ENCODE measurements at regions not wholly inside any gene's neighbourhood (a gene's known extent, or its start where the extent isn't known, plus 50 kb on each side); places are given as distances from the start of the nearest gene placed in this dataset.
"Not testable (repeated sequence)": the region's sequence is repeated elsewhere in the genome, so short reads cannot be mapped to it uniquely, and the experiment has no call there.

- Histone ChIP-seq H3K36me3 (ENCODE audit: control insufficient read depth, insufficient read depth, low read length) (no peaks in the 10 kb centered on the region), H3K27me3 (replicated peaks; ENCODE audit: control insufficient read depth, insufficient read depth, low read length) (no peaks in the 10 kb centered on the region; the same call in 1 of the 2 replicates), H3K4me3 (replicated peaks; ENCODE audit: low read depth, low read length) (no peak overlapping the region)
- DNase-seq (ENCODE audit: extremely low read depth, insufficient read length), result no peak
- no peak for TF ChIP-seq CTCF (IDR thresholded peaks at IDR 0.05; ENCODE audit: insufficient read depth, low read length, poor library complexity, severe bottlenecking)
These were observed 374.9 kb upstream of the CLINT1 start for GRCh38 chr5:158233735-158234322.

GRCh38 chr5:158227314-158227713, 368.4 kb upstream of the CLINT1 start:
- not testable (repeated sequence) for H3K27me3 ChIP-seq (replicated peaks; ENCODE audit: control insufficient read depth, insufficient read depth, low read length); H3K4me3 ChIP-seq (replicated peaks; ENCODE audit: low read depth, low read length); DNase-seq (ENCODE audit: extremely low read depth, insufficient read length); H3K36me3 ChIP-seq (ENCODE audit: control insufficient read depth, insufficient read depth, low read length)

- no peak for DNase-seq (ENCODE audit: extremely low read depth, insufficient read length)
- no peaks in the 10 kb centered on the region for H3K36me3 ChIP-seq (ENCODE audit: control insufficient read depth, insufficient read depth, low read length)
- TF ChIP-seq CTCF (IDR thresholded peaks at IDR 0.05; ENCODE audit: insufficient read depth, low read length, poor library complexity, severe bottlenecking), result no peak
- no peaks in the 10 kb centered on the region; the same call in 1 of the 2 replicates for H3K27me3 ChIP-seq (replicated peaks; ENCODE audit: control insufficient read depth, insufficient read depth, low read length)
- H3K4me3 ChIP-seq (replicated peaks; ENCODE audit: low read depth, low read length), result no peak overlapping the region
These were observed 367.6 kb upstream of the CLINT1 start for GRCh38 chr5:158226496-158226895.

GRCh38 chr5:158224253-158224652, 365.3 kb upstream of the CLINT1 start:
- H3K36me3 ChIP-seq (ENCODE audit: control insufficient read depth, insufficient read depth, low read length), result no peaks in the 10 kb centered on the region
- no peak overlapping the region for H3K4me3 ChIP-seq (replicated peaks; ENCODE audit: low read depth, low read length)
- TF ChIP-seq CTCF (IDR thresholded peaks at IDR 0.05; ENCODE audit: insufficient read depth, low read length, poor library complexity, severe bottlenecking), result no peak
- no peaks in the 10 kb centered on the region; the same call in 1 of the 2 replicates for H3K27me3 ChIP-seq (replicated peaks; ENCODE audit: control insufficient read depth, insufficient read depth, low read length)
- DNase-seq (ENCODE audit: extremely low read depth, insufficient read length), result no peak

GRCh38 chr5:158223054-158223600, 364.2 kb upstream of the CLINT1 start:
- H3K4me3 ChIP-seq (replicated peaks; ENCODE audit: low read depth, low read length), result no peak overlapping the region
- TF ChIP-seq CTCF (IDR thresholded peaks at IDR 0.05; ENCODE audit: insufficient read depth, low read length, poor library complexity, severe bottlenecking), result no peak
- no peaks in the 10 kb centered on the region for H3K27me3 ChIP-seq (replicated peaks; ENCODE audit: control insufficient read depth, insufficient read depth, low read length)
- no peaks in the 10 kb centered on the region for H3K36me3 ChIP-seq (ENCODE audit: control insufficient read depth, insufficient read depth, low read length)
- DNase-seq (ENCODE audit: extremely low read depth, insufficient read length), result no peak

GRCh38 chr5:158212917-158213316, 354.0 kb upstream of the CLINT1 start:
- no peak for TF ChIP-seq CTCF (IDR thresholded peaks at IDR 0.05; ENCODE audit: insufficient read depth, low read length, poor library complexity, severe bottlenecking)
- no peak for DNase-seq (ENCODE audit: extremely low read depth, insufficient read length)
- H3K4me3 ChIP-seq (replicated peaks; ENCODE audit: low read depth, low read length), result no peak overlapping the region
- no peaks in the 10 kb centered on the region for H3K27me3 ChIP-seq (replicated peaks; ENCODE audit: control insufficient read depth, insufficient read depth, low read length)
- H3K36me3 ChIP-seq (ENCODE audit: control insufficient read depth, insufficient read depth, low read length), result no peaks in the 10 kb centered on the region

All from GM06990 (cell line).